H9 (cell line): ENCODE measurements at regions not wholly inside any gene's neighbourhood (a gene's known extent, or its start where the extent isn't known, plus 50 kb on each side); places are given as distances from the start of the nearest gene placed in this dataset.

Source experiments
- DNase-seq: peaks from one replicate; pipeline ENCODE4 v3.0.0-alpha.2; 2017
- H2AFZ ChIP-seq: one replicate; pipeline ENCODE4 v1.6.1; 2013; ENCODE audit warnings: mild to moderate bottlenecking, low read length, control low read depth, moderate library complexity
- H2AK5ac ChIP-seq: 2 replicates; pipeline ENCODE4 v1.6.1; 2013; ENCODE audit warnings: low read length, control low read depth, mixed read lengths; ENCODE audit not compliant: insufficient read length
- H2BK120ac ChIP-seq: one replicate; pipeline ENCODE4 v1.6.1; 2013; ENCODE audit warnings: low read depth, mild to moderate bottlenecking, low read length, control low read depth, inconsistent platforms; ENCODE audit not compliant: poor library complexity, severe bottlenecking
- H2BK12ac ChIP-seq: 2 replicates; pipeline ENCODE4 v1.6.1; 2013; ENCODE audit warnings: low read length, control low read depth, mixed read lengths, low read depth; ENCODE audit not compliant: insufficient read length
- H2BK15ac ChIP-seq: 2 replicates; pipeline ENCODE4 v1.6.1; 2013; ENCODE audit warnings: low read depth, low read length, control low read depth
- H2BK20ac ChIP-seq: one replicate; pipeline ENCODE4 v1.6.1; 2013; ENCODE audit warnings: low read depth, mild to moderate bottlenecking, low read length, control low read depth, inconsistent platforms; ENCODE audit not compliant: poor library complexity, severe bottlenecking
- H2BK5ac ChIP-seq: 2 replicates; pipeline ENCODE4 v1.6.1; 2013; ENCODE audit warnings: low read length, control low read depth, mixed read lengths; ENCODE audit not compliant: insufficient read length
- H3K14ac ChIP-seq: 2 replicates; pipeline ENCODE4 v1.6.1; 2013; ENCODE audit warnings: low read length, control low read depth; ENCODE audit not compliant: insufficient read depth
- H3K18ac ChIP-seq: 2 replicates; pipeline ENCODE4 v1.6.1; 2013; ENCODE audit warnings: low read depth, mild to moderate bottlenecking, mixed read lengths, low read length, control low read depth; ENCODE audit not compliant: insufficient read length
- H3K23ac ChIP-seq: 2 replicates; pipeline ENCODE4 v1.6.1; 2013; ENCODE audit warnings: low read length, control low read depth, mixed read lengths, low read depth; ENCODE audit not compliant: insufficient read length
- H3K23me2 ChIP-seq: 2 replicates; pipeline ENCODE4 v1.6.1; 2013; ENCODE audit warnings: low read depth, mild to moderate bottlenecking, mixed read lengths, low read length, control low read depth; ENCODE audit not compliant: insufficient read length, poor library complexity, severe bottlenecking
- H3K27ac ChIP-seq: 2 replicates; pipeline ENCODE4 v1.5.1; 2013; ENCODE audit warnings: low read length, control low read depth, mixed read lengths, low read depth; ENCODE audit not compliant: insufficient read length
- H3K27me3 ChIP-seq: 2 replicates; pipeline ENCODE4 v1.6.1; 2013; ENCODE audit warnings: low read length, control low read depth, inconsistent platforms; ENCODE audit not compliant: insufficient read depth
- H3K4ac ChIP-seq: 2 replicates; pipeline ENCODE4 v1.6.1; 2013; ENCODE audit warnings: low read depth, mild to moderate bottlenecking, control low read depth, inconsistent platforms, low read length, moderate library complexity
- H3K4me1 ChIP-seq: 2 replicates; pipeline ENCODE4 v1.6.1; 2013; ENCODE audit warnings: low read length, control low read depth, inconsistent platforms; ENCODE audit not compliant: insufficient read depth
- H3K4me2 ChIP-seq: 2 replicates; pipeline ENCODE4 v1.6.1; 2013; ENCODE audit warnings: low read length, control low read depth, mixed read lengths; ENCODE audit not compliant: insufficient read length, insufficient read depth
- H3K56ac ChIP-seq: 2 replicates; pipeline ENCODE4 v1.6.1; 2013; ENCODE audit warnings: low read depth, mild to moderate bottlenecking, mixed read lengths, low read length, control low read depth; ENCODE audit not compliant: insufficient read length
- H3K79me1 ChIP-seq: 2 replicates; pipeline ENCODE4 v1.6.1; 2013; ENCODE audit warnings: low read depth, mild to moderate bottlenecking, moderate library complexity, low read length, control low read depth, inconsistent platforms; ENCODE audit not compliant: insufficient read depth, poor library complexity, severe bottlenecking
- H3K79me2 ChIP-seq: 2 replicates; pipeline ENCODE4 v1.6.1; 2013; ENCODE audit warnings: low read length, control low read depth, inconsistent platforms; ENCODE audit not compliant: insufficient read depth
- H3K9ac ChIP-seq: 2 replicates; pipeline ENCODE4 v1.6.1; 2013; ENCODE audit warnings: low read length, control low read depth, mixed read lengths; ENCODE audit not compliant: insufficient read length; ENCODE audit errors: extremely low read depth
- H3K9me3 ChIP-seq: one replicate; pipeline ENCODE4 v1.6.1; 2013; ENCODE audit warnings: low read depth, low read length, inconsistent platforms; ENCODE audit not compliant: control insufficient read depth
- H3T11ph ChIP-seq: one replicate; pipeline ENCODE4 v1.6.1; 2013; ENCODE audit warnings: mild to moderate bottlenecking, low read length, control low read depth, inconsistent platforms
- H4K20me1 ChIP-seq: one replicate; pipeline ENCODE4 v1.6.1; 2013; ENCODE audit not compliant: control insufficient read depth, insufficient read length, insufficient read depth
- H4K5ac ChIP-seq: 2 replicates; pipeline ENCODE4 v1.6.1; 2013; ENCODE audit warnings: low read depth, mild to moderate bottlenecking, mixed read lengths, low read length, control low read depth; ENCODE audit not compliant: insufficient read length
- H4K8ac ChIP-seq: replicated peaks from 2 replicates; pipeline ENCODE4 v1.6.1; 2013; ENCODE audit warnings: low read length, control low read depth, mixed read lengths, low read depth; ENCODE audit not compliant: insufficient read length
- H4K91ac ChIP-seq: 2 replicates; pipeline ENCODE4 v1.6.1; 2013; ENCODE audit warnings: low read depth, mild to moderate bottlenecking, moderate library complexity, mixed read lengths, low read length, control low read depth; ENCODE audit not compliant: insufficient read length
- H3K27ac Mint-ChIP-seq, 3 experiments: 2 replicates in 2 of 3; 3 replicates in 1 of 3; pipeline ENCODE4 v1.8.0; 2020 to 2021; ENCODE audit warnings: mixed read lengths in 3 of 3, mild to moderate bottlenecking in 1 of 3, moderate library complexity in 1 of 3
- H3K27me3 Mint-ChIP-seq: 2 replicates; pipeline ENCODE4 v1.8.0; 2021; ENCODE audit warnings: low read depth, mild to moderate bottlenecking, moderate library complexity, mixed read lengths
- H3K36me3 Mint-ChIP-seq, 3 experiments: 2 replicates in 2 of 3; 3 replicates in 1 of 3; pipeline ENCODE4 v1.8.0; 2020 to 2021; ENCODE audit warnings: low read depth in 3 of 3, mixed read lengths in 3 of 3; ENCODE audit not compliant: insufficient read depth in 1 of 3
- H3K4me1 Mint-ChIP-seq, 2 experiments: 2 replicates each; pipeline ENCODE4 v1.8.0; 2020; ENCODE audit warnings: mixed read lengths in 2 of 2
- H3K4me3 Mint-ChIP-seq, 2 experiments: 2 replicates in 1 of 2; 3 replicates in 1 of 2; pipeline ENCODE4 v1.8.0; 2020 to 2021; ENCODE audit warnings: mild to moderate bottlenecking in 2 of 2, mixed read lengths in 2 of 2, moderate library complexity in 1 of 2
- H3K9me3 Mint-ChIP-seq, 2 experiments: 2 replicates in 1 of 2; 3 replicates in 1 of 2; pipeline ENCODE4 v1.8.0; 2020; ENCODE audit warnings: mild to moderate bottlenecking in 2 of 2, mixed read lengths in 2 of 2, moderate library complexity in 1 of 2
- WGBS: extraction: QIAGEN DNeasy Blood & Tissue Kit; methylation state at CpG from one replicate; pipeline ENCODE4 v1.1.7; 2013; ENCODE audit warnings: missing lambda C conversion rate, low lambda C conversion rate, mixed read lengths; ENCODE audit not compliant: insufficient read length; ENCODE audit errors: extremely low coverage; 5-methylcytosine and 5-hydroxymethylcytosine counted together
- TF ChIP-seq, protein P1 (sequence below): fragments of 200-600 bp; sonication (generic); conservative IDR thresholded peaks from 3 replicates; pipeline ENCODE4 v1.8.0; 2021; ENCODE audit warnings: antibody characterized with exemption, mild to moderate bottlenecking

DNA sequence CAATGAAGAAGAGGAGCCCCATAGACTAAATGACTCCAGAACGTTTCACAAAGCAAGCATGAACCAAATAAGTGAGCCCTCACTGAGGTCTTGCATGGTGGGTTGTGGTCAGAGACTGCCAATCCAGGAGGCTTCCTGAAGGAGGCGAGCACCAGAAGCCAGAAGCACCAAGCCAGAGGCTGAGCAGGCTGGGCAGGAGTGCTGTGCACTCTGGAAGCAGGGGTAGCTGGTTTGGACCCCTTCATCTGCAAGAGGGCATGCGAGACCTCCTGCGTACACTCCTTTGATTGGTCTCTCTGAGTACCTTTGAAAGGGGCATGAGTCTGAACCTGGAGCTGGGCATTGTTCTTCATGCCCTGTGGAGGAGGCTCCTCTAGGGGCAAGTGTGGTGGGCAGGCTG, 192.5 kb downstream of the HAUS1 start:
- Histone ChIP-seq H4K5ac (no peak overlapping the region), H3K9me3 (no peaks in the 10 kb centered on the region), H2BK120ac (no peak overlapping the region), H3K4me1 (peaks cover 8% of the 10 kb centered on the region), H3K56ac (no peak overlapping the region), H3K79me1 (no peaks in the 10 kb centered on the region), H3K4ac (no peak overlapping the region), H3K27ac (no peak overlapping the region), H2BK12ac (no peak overlapping the region), H3T11ph (no peak overlapping the region), H3K79me2 (no peaks in the 10 kb centered on the region), H3K18ac (no peak overlapping the region), H2BK20ac (no peak overlapping the region), H4K20me1 (no peaks in the 10 kb centered on the region), H2AK5ac (no peak overlapping the region), H3K23me2 (no peaks in the 10 kb centered on the region), H4K8ac (no peak overlapping the region), H2BK5ac (no peak overlapping the region), H3K4me2 (no peak overlapping the region), H3K23ac (no peak overlapping the region), H4K91ac (no peak overlapping the region), H2AFZ (no peak overlapping the region), H3K14ac (no peak overlapping the region), H2BK15ac (no peak overlapping the region), H3K27me3 (no peaks in the 10 kb centered on the region), H3K9ac (no peak overlapping the region)
- Mint-ChIP-seq H3K27me3 (peaks cover 4% of the 10 kb centered on the region; the same call in 1 of the 2 replicates), H3K36me3 (no peaks in the 10 kb centered on the region), H3K9me3 (no peaks in the 10 kb centered on the region), H3K4me1 (peaks cover 13 to 31% of the 10 kb centered on the region in 2 experiments), H3K4me3 (no peak overlapping the region; a peak in 1 of 5 replicates), H3K27ac (peak overlapping the region in 1 of 3 experiments; percentile 88; a peak in 1 of 7 replicates)
- TF ChIP-seq, protein P1, sequence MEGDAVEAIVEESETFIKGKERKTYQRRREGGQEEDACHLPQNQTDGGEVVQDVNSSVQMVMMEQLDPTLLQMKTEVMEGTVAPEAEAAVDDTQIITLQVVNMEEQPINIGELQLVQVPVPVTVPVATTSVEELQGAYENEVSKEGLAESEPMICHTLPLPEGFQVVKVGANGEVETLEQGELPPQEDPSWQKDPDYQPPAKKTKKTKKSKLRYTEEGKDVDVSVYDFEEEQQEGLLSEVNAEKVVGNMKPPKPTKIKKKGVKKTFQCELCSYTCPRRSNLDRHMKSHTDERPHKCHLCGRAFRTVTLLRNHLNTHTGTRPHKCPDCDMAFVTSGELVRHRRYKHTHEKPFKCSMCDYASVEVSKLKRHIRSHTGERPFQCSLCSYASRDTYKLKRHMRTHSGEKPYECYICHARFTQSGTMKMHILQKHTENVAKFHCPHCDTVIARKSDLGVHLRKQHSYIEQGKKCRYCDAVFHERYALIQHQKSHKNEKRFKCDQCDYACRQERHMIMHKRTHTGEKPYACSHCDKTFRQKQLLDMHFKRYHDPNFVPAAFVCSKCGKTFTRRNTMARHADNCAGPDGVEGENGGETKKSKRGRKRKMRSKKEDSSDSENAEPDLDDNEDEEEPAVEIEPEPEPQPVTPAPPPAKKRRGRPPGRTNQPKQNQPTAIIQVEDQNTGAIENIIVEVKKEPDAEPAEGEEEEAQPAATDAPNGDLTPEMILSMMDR: no peak
- no peak for DNase-seq
- whole genome bisulfite sequencing: no CpG with 5 or more reads among the region's 4 CpGs
